ENCODE measurements at regions not wholly inside any gene's neighbourhood (a gene's known extent, or its start where the extent isn't known, plus 50 kb on each side); places are given as distances from the start of the nearest gene placed in this dataset.
"Not testable (repeated sequence)": the region's sequence is repeated elsewhere in the genome, so short reads cannot be mapped to it uniquely, and the experiment has no call there.

- intact Hi-C loops (cut with DNase I), result no loop called here
- H3K36me3 ChIP-seq, result no peaks in the 10 kb centered on the region
- H3K27me3 ChIP-seq, result no peaks in the 10 kb centered on the region
- no peak overlapping the region for H3K27ac ChIP-seq
- DNase-seq (ENCODE audit: low spot score in 2 of 2), result no peak
- H3K4me3 ChIP-seq, result no peak overlapping the region
- H3K9me3 ChIP-seq, result no peaks in the 10 kb centered on the region
- no peaks in the 10 kb centered on the region for H3K4me1 ChIP-seq
- no peak for TF ChIP-seq CTCF (IDR thresholded peaks at IDR 0.05)
Observed at GRCh38 chr18:1124495-1124894, 219.8 kb downstream of the ADCYAP1 start.

- intact Hi-C loops (cut with DNase I), result no loop called here
- Histone ChIP-seq H3K27me3 (no peaks in the 10 kb centered on the region), H3K4me1 (no peaks in the 10 kb centered on the region), H3K4me3 (no peak overlapping the region), H3K9me3 (no peaks in the 10 kb centered on the region), H3K27ac (no peak overlapping the region), H3K36me3 (no peaks in the 10 kb centered on the region)
- no peak for TF ChIP-seq CTCF (IDR thresholded peaks at IDR 0.05)
- DNase-seq (ENCODE audit: low spot score in 2 of 2), result no peak
Observed at GRCh38 chr18:1133541-1133940, 228.9 kb downstream of the ADCYAP1 start.

GRCh38 chr18:1147730-1148129 lies 243.1 kb downstream of the ADCYAP1 start:
- Histone ChIP-seq H3K27ac (no peak overlapping the region), H3K4me3 (no peak overlapping the region), H3K27me3 (no peaks in the 10 kb centered on the region), H3K4me1 (no peaks in the 10 kb centered on the region), H3K9me3 (peaks cover 0 to 10% of the 10 kb centered on the region in 2 donors), H3K36me3 (no peaks in the 10 kb centered on the region)
- no peak for TF ChIP-seq CTCF (IDR thresholded peaks at IDR 0.05)
- intact Hi-C loops (cut with DNase I), result no loop called here
- no peak for DNase-seq (ENCODE audit: low spot score in 2 of 2)

- Histone ChIP-seq H3K4me1 (no peaks in the 10 kb centered on the region), H3K4me3 (no peak overlapping the region), H3K9me3 (no peaks in the 10 kb centered on the region), H3K27ac (no peak overlapping the region), H3K27me3 (no peaks in the 10 kb centered on the region), H3K36me3 (no peaks in the 10 kb centered on the region)
- no peak for TF ChIP-seq CTCF (IDR thresholded peaks at IDR 0.05)
- DNase-seq (ENCODE audit: low spot score in 2 of 2), result no peak
- intact Hi-C loops (cut with DNase I), result no loop called here
Observed at GRCh38 chr18:1149709-1150108, 245.0 kb downstream of the ADCYAP1 start.

GRCh38 chr18:1150344-1150743 lies 245.7 kb downstream of the ADCYAP1 start:
- no peak for TF ChIP-seq CTCF (IDR thresholded peaks at IDR 0.05)
- no peaks in the 10 kb centered on the region for H3K27me3 ChIP-seq
- no peak overlapping the region for H3K4me3 ChIP-seq
- H3K27ac ChIP-seq, result no peak overlapping the region
- H3K36me3 ChIP-seq, result no peaks in the 10 kb centered on the region
- H3K9me3 ChIP-seq, result no peaks in the 10 kb centered on the region
- intact Hi-C loops (cut with DNase I), result no loop called here
- H3K4me1 ChIP-seq, result no peaks in the 10 kb centered on the region
- no peak for DNase-seq (ENCODE audit: low spot score in 2 of 2)

GRCh38 chr18:1152958-1153357 lies 248.3 kb downstream of the ADCYAP1 start:
- H3K4me3 ChIP-seq; H3K4me1 ChIP-seq; H3K27me3 ChIP-seq; H3K36me3 ChIP-seq; intact Hi-C loops (cut with DNase I); H3K27ac ChIP-seq; H3K9me3 ChIP-seq; DNase-seq (ENCODE audit: low spot score in 2 of 2): not testable (repeated sequence)

All from ascending aorta (tissue), 2 donors.